ENCODE measurements at regions not wholly inside any gene's neighbourhood (a gene's known extent, or its start where the extent isn't known, plus 50 kb on each side); places are given as distances from the start of the nearest gene placed in this dataset.

DNA sequence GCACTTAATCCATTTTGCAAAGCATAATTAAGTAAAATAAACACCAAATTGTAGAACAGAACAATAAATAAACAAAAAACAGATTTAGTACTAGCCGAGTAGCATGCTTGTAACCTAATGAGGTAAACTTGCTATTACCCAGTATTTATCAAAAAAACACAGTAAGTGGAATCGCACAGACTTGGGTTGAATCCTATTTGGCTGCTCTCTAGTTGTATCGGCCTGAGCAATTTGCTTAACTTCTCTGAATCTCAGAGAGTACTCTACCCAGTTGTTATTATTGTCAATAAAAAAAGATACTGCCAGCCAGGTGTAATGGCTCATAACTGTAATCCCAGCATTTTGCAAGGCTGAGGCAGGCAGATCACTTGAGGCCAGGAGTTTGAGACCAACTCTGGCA is 664.3 kb downstream of the ADGRL2 start:
- intact Hi-C loops (cut with micrococcal nuclease), result no loop called here
- H2AK5ac ChIP-seq (ENCODE audit: low read depth, low read length), result no peak overlapping the region
- CTCF ChIA-PET, result no interaction called here
- no peak overlapping the region for H2BK5ac ChIP-seq (ENCODE audit: low read depth, low read length, poor library complexity, severe bottlenecking)
- H4K8ac ChIP-seq (ENCODE audit: low read depth in 2 of 2, low read length in 2 of 2), result no peak overlapping the region
- H3K4ac ChIP-seq (ENCODE audit: low read depth, low read length), result no peak overlapping the region
- no peak for TF ChIP-seq RAD21 (IDR thresholded peaks at IDR 0.05; ENCODE audit: low read length)
- TF ChIP-seq CHD1 (IDR thresholded peaks at IDR 0.05; ENCODE audit: low read depth, low read length), result no peak
- TF ChIP-seq ELK1 (IDR thresholded peaks at IDR 0.05; ENCODE audit: borderline replicate concordance, low read depth, low read length), result no peak
- TF ChIP-seq FOS (IDR thresholded peaks at IDR 0.05; ENCODE audit: low read depth, low read length), result no peak
- TF ChIP-seq MXI1 (IDR thresholded peaks at IDR 0.05; ENCODE audit: borderline replicate concordance, low read depth, low read length), result no peak
- TF ChIP-seq MAZ (IDR thresholded peaks at IDR 0.05; ENCODE audit: borderline replicate concordance, low read depth, low read length), result no peak
- TF ChIP-seq BHLHE40 (IDR thresholded peaks at IDR 0.05; ENCODE audit: low read depth, low read length), result no peak
- no peak for TF ChIP-seq POLR2A (IDR thresholded peaks at IDR 0.05; ENCODE audit: low read depth, low read length)
- no peak for TF ChIP-seq RCOR1 (IDR thresholded peaks at IDR 0.05; ENCODE audit: insufficient replicate concordance, low read length)
- H3K4me3 ChIP-seq (ENCODE audit: insufficient read depth, low read depth, low read length), result no peak overlapping the region
- no peak overlapping the region for H2AFZ ChIP-seq (replicated peaks; ENCODE audit: low read length, poor library complexity)
- no peaks in the 10 kb centered on the region for H4K20me1 ChIP-seq (ENCODE audit: insufficient read depth, low read length)
- H3K36me3 ChIP-seq (ENCODE audit: control insufficient read depth, insufficient read depth, low read length), result no peaks in the 10 kb centered on the region
- H3K9ac ChIP-seq (ENCODE audit: low read depth, low read length), result no peak overlapping the region
- BruUV-seq (replicated peaks), result no TSS peak
- H3K23ac ChIP-seq (ENCODE audit: low read depth, low read length), result no peak overlapping the region
- WGBS, 2 experiments (ENCODE audit: extremely low coverage in 2 of 2, insufficient read length in 1 of 2), result no CpG with 5 or more reads among the region's 3 CpGs
- no peaks in the 10 kb centered on the region for H3K79me1 ChIP-seq (ENCODE audit: low read depth in 1 of 2, low read length in 2 of 2)
- no peak overlapping the region for H3K14ac ChIP-seq (replicated peaks; ENCODE audit: low read depth, low read length)
- in situ Hi-C loops (cut with MboI; ENCODE audit: low sequenced_read_pairs), result no loop called here
- no peaks in the 10 kb centered on the region for H3K27me3 ChIP-seq (ENCODE audit: control insufficient read depth, insufficient read depth, low read length)
- no peak overlapping the region for H2BK20ac ChIP-seq (ENCODE audit: low read depth, low read length)
- H3K4me2 ChIP-seq (ENCODE audit: low read depth, low read length), result no peak overlapping the region
- H3K27ac ChIP-seq (ENCODE audit: insufficient read depth, low read length), result no peak overlapping the region
- no peak overlapping the region for H2AK9ac ChIP-seq (replicated peaks; ENCODE audit: low read depth, low read length, poor library complexity)
- no peaks in the 10 kb centered on the region for H3K9me3 ChIP-seq (ENCODE audit: control insufficient read depth, insufficient read depth, low read length)
- H2BK120ac ChIP-seq (ENCODE audit: low read depth, low read length), result no peak overlapping the region
- no peaks in the 10 kb centered on the region for H3K4me1 ChIP-seq (ENCODE audit: control insufficient read depth, insufficient read depth, low read length)
- no peak overlapping the region for H3K18ac ChIP-seq (ENCODE audit: low read depth, low read length)
- H4K91ac ChIP-seq (ENCODE audit: insufficient read depth, low read depth, low read length), result no peak overlapping the region
- H4K5ac ChIP-seq (ENCODE audit: low read depth, low read length), result no peak overlapping the region
- dilution Hi-C loops (cut with HindIII; ENCODE audit: low sequenced_read_pairs, unreplicated experiment), result no loop called here
- no peak overlapping the region for H3K56ac ChIP-seq (ENCODE audit: extremely low read depth, insufficient read depth, low read length)
- H3K9me1 ChIP-seq (ENCODE audit: insufficient read depth, low read length), result no peaks in the 10 kb centered on the region
- H2BK15ac ChIP-seq (ENCODE audit: low read depth, low read length), result no peak overlapping the region
- POLR2A ChIA-PET (ENCODE audit: unreplicated experiment), result no interaction called here
- ATAC-seq (ENCODE audit: low read depth) (no peak), DNase-seq (no peak)
